Transverse colon (tissue), 4 donors: ENCODE measurements at regions not wholly inside any gene's neighbourhood (a gene's known extent, or its start where the extent isn't known, plus 50 kb on each side); places are given as distances from the start of the nearest gene placed in this dataset.

Experiments used
- DNase-seq: peaks from one replicate; pipeline ENCODE4 v3.0.0-alpha.2; 2019
- H3K27ac ChIP-seq, 4 donors: fragments of 200-600 bp; sonication (generic); 2 replicates each; pipeline ENCODE4 v1.5.1; 2016 to 2018; ENCODE audit warnings: inconsistent platforms in 4 of 4
- H3K27me3 ChIP-seq: fragments of 200-600 bp; sonication (generic); 2 replicates; pipeline ENCODE4 v1.5.1; 2017; ENCODE audit warnings: inconsistent platforms
- H3K36me3 ChIP-seq, 4 donors: fragments of 200-600 bp; sonication (generic); 2 replicates each; pipeline ENCODE4 v1.5.1; 2017 to 2019; ENCODE audit warnings: inconsistent platforms in 4 of 4
- H3K4me1 ChIP-seq, 4 donors: fragments of 200-600 bp; sonication (generic); 2 replicates each; pipeline ENCODE4 v1.5.1; 2017 to 2020; ENCODE audit warnings: inconsistent platforms in 4 of 4
- H3K4me3 ChIP-seq, 4 donors: fragments of 200-600 bp; sonication (generic); 1 replicate in 1 of 4; 2 replicates in 3 of 4; pipeline versions ENCODE4 v1.5.1 to v1.6.1; 2017 to 2019; ENCODE audit warnings: inconsistent platforms in 4 of 4
- H3K9me3 ChIP-seq, 2 donors: fragments of 200-600 bp; sonication (generic); 2 replicates each; pipeline ENCODE4 v1.5.1; 2017 to 2019; ENCODE audit warnings: inconsistent platforms in 2 of 2
- CTCF ChIP-seq, 5 experiments: fragments of 200-600 bp in 3 of 5; fragments of 450-650 bp in 2 of 5; sonication (generic) in 3 of 5; IDR thresholded peaks; 1 replicate in 2 of 5; 2 replicates in 3 of 5; pipeline ENCODE4 v1.5.1; 2016 to 2017; ENCODE audit warnings: antibody characterized with exemption in 5 of 5, inconsistent platforms in 3 of 5, mild to moderate bottlenecking in 2 of 5, moderate library complexity in 1 of 5
- EP300 ChIP-seq: sonication (generic); formaldehyde crosslinking; IDR thresholded peaks from one replicate; pipeline ENCODE4 v1.6.1; 2017; ENCODE audit warnings: antibody characterized with exemption, low read depth
- POLR2A ChIP-seq: fragments of 450-650 bp; IDR thresholded peaks from one replicate; pipeline ENCODE4 v1.6.1; 2016; ENCODE audit warnings: antibody characterized with exemption, mild to moderate bottlenecking, moderate library complexity
- POLR2AphosphoS5 ChIP-seq, 3 donors: sonication (generic); formaldehyde crosslinking; IDR thresholded peaks; one replicate each; pipeline ENCODE4 v1.6.1; 2016; ENCODE audit warnings: antibody characterized with exemption in 3 of 3
- WGBS, 2 donors: methylation state at CpG; one replicate each; pipeline ENCODE4 v1.1.5; 2018; ENCODE audit warnings: low coverage in 1 of 2; 5-methylcytosine and 5-hydroxymethylcytosine counted together
- in situ Hi-C, 4 donors: fragments of 200-750 bp; cut with MboI; loops; one replicate each; pipeline versions ENCODE4 v1.15.0 to v1.15.1; 2017; ENCODE audit warnings: low sequenced_read_pairs in 3 of 4, low pct_ligation_motif_present in 1 of 4, low pct_unique_long_range_greater_than_20kb in 1 of 4
- intact Hi-C: fragments of 100-400 bp; cut with DNase I; formaldehyde crosslinking; loops from one replicate; pipeline ENCODE4 v1.15.1; 2023; ENCODE audit warnings: low total_unique reads

- no peak overlapping the region for H3K4me3 ChIP-seq
- no peaks in the 10 kb centered on the region for H3K27me3 ChIP-seq
- peak; percentile 26 for DNase-seq
- intact Hi-C loops, result no loop called here
- H3K9me3 ChIP-seq, result no peaks in the 10 kb centered on the region
- peak overlapping the region in 3 of 4 donors; percentile 43 to 54 (median 44) for H3K27ac ChIP-seq
- TF ChIP-seq EP300 (no peak), POLR2AphosphoS5 (IDR thresholded peaks at IDR 0.05) (no peak), CTCF (IDR thresholded peaks at IDR 0.05) (no peak), POLR2A (no peak)
- in situ Hi-C loops, result no loop called here
- H3K4me1 ChIP-seq, result peaks cover 0 to 5% (median 2%) of the 10 kb centered on the region in 4 donors
- no peaks in the 10 kb centered on the region for H3K36me3 ChIP-seq
- WGBS, 2 donors, result 59% methylated on average over 4 of the region's 4 CpGs
These were observed 317.8 kb upstream of the SLITRK3 start for GRCh38 chr3:165513715-165514701.

GRCh38 chr3:165507576-165507975 is 311.4 kb upstream of the SLITRK3 start:
- Histone ChIP-seq H3K4me1 (peaks cover 3 to 43% (median 22%) of the 10 kb centered on the region in 4 donors), H3K27me3 (no peaks in the 10 kb centered on the region), H3K9me3 (no peaks in the 10 kb centered on the region), H3K27ac (peak overlapping the region in 3 of 4 donors; percentile 74 to 79 (median 78)), H3K36me3 (no peaks in the 10 kb centered on the region), H3K4me3 (no peak overlapping the region)
- 72 to 83% methylated on average over 3 of the region's 3 CpGs for WGBS, 2 donors
- no peak for TF ChIP-seq POLR2AphosphoS5 (IDR thresholded peaks at IDR 0.05)
- TF ChIP-seq POLR2A, result no peak
- in situ Hi-C loops, result no loop called here
- intact Hi-C loops, result no loop called here
- no peak for DNase-seq

GRCh38 chr3:165507060-165507459 is 310.9 kb upstream of the SLITRK3 start:
- DNase-seq, result no peak
- Histone ChIP-seq H3K9me3 (no peaks in the 10 kb centered on the region), H3K4me1 (peaks cover 3 to 46% (median 22%) of the 10 kb centered on the region in 4 donors), H3K27me3 (no peaks in the 10 kb centered on the region), H3K4me3 (no peak overlapping the region), H3K36me3 (no peaks in the 10 kb centered on the region), H3K27ac (peak overlapping the region in 3 of 4 donors; percentile 74 to 79 (median 78))
- in situ Hi-C loops, result no loop called here
- intact Hi-C loops, result no loop called here
- 56 to 73% methylated on average over 1 of the region's 1 CpG for WGBS, 2 donors
- no peak for TF ChIP-seq POLR2AphosphoS5 (IDR thresholded peaks at IDR 0.05)
- no peak for TF ChIP-seq POLR2A
- no peak for TF ChIP-seq CTCF (IDR thresholded peaks at IDR 0.05)
- no peak for TF ChIP-seq EP300

GRCh38 chr3:165505657-165506056 is 309.5 kb upstream of the SLITRK3 start:
- in situ Hi-C loops, result no loop called here
- Histone ChIP-seq H3K9me3 (no peaks in the 10 kb centered on the region), H3K36me3 (no peaks in the 10 kb centered on the region), H3K4me1 (peaks cover 3 to 46% (median 22%) of the 10 kb centered on the region in 4 donors), H3K27me3 (no peaks in the 10 kb centered on the region), H3K27ac (peak overlapping the region; percentile 68 to 79 (median 76)), H3K4me3 (no peak overlapping the region)
- no peak for TF ChIP-seq EP300
- TF ChIP-seq POLR2AphosphoS5 (IDR thresholded peaks at IDR 0.05), result no peak
- TF ChIP-seq POLR2A, result no peak
- no peak for TF ChIP-seq CTCF (IDR thresholded peaks at IDR 0.05)
- no peak for DNase-seq
- intact Hi-C loops, result no loop called here
